ENCODE measurements at regions not wholly inside any gene's neighbourhood (a gene's known extent, or its start where the extent isn't known, plus 50 kb on each side); places are given as distances from the start of the nearest gene placed in this dataset.

GRCh38 chr1:199399996-199400724 is 627.4 kb upstream of the NR5A2 start:
- DNase-seq (ENCODE audit: extremely low spot score, unreplicated experiment), result no peak
- no peak for TF ChIP-seq CTCF (conservative IDR thresholded peaks at IDR 0.05)
- Mint-ChIP-seq H3K27ac (no peak overlapping the region), H3K4me1 (ENCODE audit: unreplicated experiment) (no peaks in the 10 kb centered on the region), H3K27me3 (no peaks in the 10 kb centered on the region), H3K9me3 (no peaks in the 10 kb centered on the region), H3K36me3 (no peaks in the 10 kb centered on the region), H3K4me3 (no peak overlapping the region)

- no peaks in the 10 kb centered on the region for H3K36me3 Mint-ChIP-seq
- no peaks in the 10 kb centered on the region for H3K27me3 Mint-ChIP-seq
- no peak overlapping the region for H3K4me3 Mint-ChIP-seq
- no peaks in the 10 kb centered on the region for H3K4me1 Mint-ChIP-seq (ENCODE audit: unreplicated experiment)
- no peaks in the 10 kb centered on the region for H3K9me3 Mint-ChIP-seq
- no peak overlapping the region for H3K27ac Mint-ChIP-seq
- DNase-seq (ENCODE audit: extremely low spot score, unreplicated experiment), result no peak
- no peak for TF ChIP-seq CTCF (conservative IDR thresholded peaks at IDR 0.05)
These were observed 623.9 kb upstream of the NR5A2 start for GRCh38 chr1:199403531-199404116.

- Mint-ChIP-seq H3K4me3 (no peak overlapping the region), H3K27me3 (no peaks in the 10 kb centered on the region), H3K27ac (no peak overlapping the region), H3K36me3 (no peaks in the 10 kb centered on the region), H3K9me3 (no peaks in the 10 kb centered on the region), H3K4me1 (ENCODE audit: unreplicated experiment) (no peaks in the 10 kb centered on the region)
- DNase-seq (ENCODE audit: extremely low spot score, unreplicated experiment), result no peak
- TF ChIP-seq CTCF (conservative IDR thresholded peaks at IDR 0.05), result no peak
These were observed 623.3 kb upstream of the NR5A2 start for GRCh38 chr1:199404191-199404590.

- DNase-seq (ENCODE audit: extremely low spot score, unreplicated experiment), result no peak
- Mint-ChIP-seq H3K9me3 (no peaks in the 10 kb centered on the region), H3K27me3 (no peaks in the 10 kb centered on the region), H3K4me3 (no peak overlapping the region), H3K36me3 (no peaks in the 10 kb centered on the region), H3K27ac (no peak overlapping the region), H3K4me1 (ENCODE audit: unreplicated experiment) (no peaks in the 10 kb centered on the region)
- no peak for TF ChIP-seq CTCF (conservative IDR thresholded peaks at IDR 0.05)
These were observed 622.5 kb upstream of the NR5A2 start for GRCh38 chr1:199404976-199405375.

- Mint-ChIP-seq H3K27ac (no peak overlapping the region), H3K4me3 (no peak overlapping the region), H3K9me3 (no peaks in the 10 kb centered on the region), H3K27me3 (no peaks in the 10 kb centered on the region), H3K4me1 (ENCODE audit: unreplicated experiment) (no peaks in the 10 kb centered on the region), H3K36me3 (no peaks in the 10 kb centered on the region)
- TF ChIP-seq CTCF (conservative IDR thresholded peaks at IDR 0.05), result no peak
- DNase-seq (ENCODE audit: extremely low spot score, unreplicated experiment), result no peak
These were observed 621.8 kb upstream of the NR5A2 start for GRCh38 chr1:199405634-199406196.

All from type B pancreatic cell (in vitro differentiated cells).